ENCODE measurements at regions not wholly inside any gene's neighbourhood (a gene's known extent, or its start where the extent isn't known, plus 50 kb on each side); places are given as distances from the start of the nearest gene placed in this dataset.

DNA sequence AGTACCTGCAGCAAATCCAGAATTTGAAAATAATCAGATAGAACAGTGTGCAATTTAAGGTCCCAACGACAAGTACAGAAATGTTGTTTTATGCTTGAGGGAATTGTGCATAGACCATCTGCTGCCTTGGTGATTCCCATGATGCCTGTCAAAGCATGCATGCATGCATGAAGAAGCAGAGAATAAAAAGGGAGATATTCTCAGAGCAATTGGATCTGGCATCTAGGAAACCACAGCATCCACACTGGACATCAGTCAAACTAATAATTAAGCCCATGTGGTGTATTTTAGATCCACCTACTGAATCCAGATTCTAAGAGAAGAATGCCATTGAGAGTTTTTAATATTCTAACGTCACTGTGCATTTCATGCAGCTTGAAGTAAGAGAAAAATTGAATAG lies 361.2 kb downstream of the FSIP2 start:
- no peaks in the 10 kb centered on the region for H3K27me3 ChIP-seq
- no peaks in the 10 kb centered on the region for H3K9me3 ChIP-seq
- no peaks in the 10 kb centered on the region for H3K36me3 ChIP-seq
- peaks cover 0 to 7% of the 10 kb centered on the region in 2 donors for H3K4me1 ChIP-seq
- no peak overlapping the region for H3K4me3 ChIP-seq
- no peak for DNase-seq (ENCODE audit: low spot score)
- H3K27ac ChIP-seq = no peak overlapping the region
- TF ChIP-seq, protein P1, sequence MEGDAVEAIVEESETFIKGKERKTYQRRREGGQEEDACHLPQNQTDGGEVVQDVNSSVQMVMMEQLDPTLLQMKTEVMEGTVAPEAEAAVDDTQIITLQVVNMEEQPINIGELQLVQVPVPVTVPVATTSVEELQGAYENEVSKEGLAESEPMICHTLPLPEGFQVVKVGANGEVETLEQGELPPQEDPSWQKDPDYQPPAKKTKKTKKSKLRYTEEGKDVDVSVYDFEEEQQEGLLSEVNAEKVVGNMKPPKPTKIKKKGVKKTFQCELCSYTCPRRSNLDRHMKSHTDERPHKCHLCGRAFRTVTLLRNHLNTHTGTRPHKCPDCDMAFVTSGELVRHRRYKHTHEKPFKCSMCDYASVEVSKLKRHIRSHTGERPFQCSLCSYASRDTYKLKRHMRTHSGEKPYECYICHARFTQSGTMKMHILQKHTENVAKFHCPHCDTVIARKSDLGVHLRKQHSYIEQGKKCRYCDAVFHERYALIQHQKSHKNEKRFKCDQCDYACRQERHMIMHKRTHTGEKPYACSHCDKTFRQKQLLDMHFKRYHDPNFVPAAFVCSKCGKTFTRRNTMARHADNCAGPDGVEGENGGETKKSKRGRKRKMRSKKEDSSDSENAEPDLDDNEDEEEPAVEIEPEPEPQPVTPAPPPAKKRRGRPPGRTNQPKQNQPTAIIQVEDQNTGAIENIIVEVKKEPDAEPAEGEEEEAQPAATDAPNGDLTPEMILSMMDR (IDR thresholded peaks at IDR 0.05) = no peak

DNA sequence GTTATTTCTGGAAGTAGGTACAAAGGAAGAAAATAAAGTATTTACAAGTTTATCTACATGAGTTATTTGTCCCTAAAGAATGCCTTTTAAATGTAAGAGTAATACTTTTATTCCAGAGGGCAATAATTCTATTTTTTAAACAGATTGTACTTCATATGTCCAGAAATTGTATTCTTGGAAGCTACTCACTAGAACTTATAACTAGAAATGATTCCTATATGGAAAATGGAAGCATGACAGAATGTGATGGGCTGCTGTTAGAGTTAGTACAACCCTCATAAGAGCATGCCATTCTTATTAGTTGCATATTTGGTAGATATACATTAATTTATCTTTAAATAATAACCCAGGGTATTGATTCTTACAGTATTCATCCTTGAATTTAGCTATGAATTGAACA lies 362.0 kb downstream of the FSIP2 start:
- TF ChIP-seq, protein P1 (IDR thresholded peaks at IDR 0.05) = no peak
- Histone ChIP-seq H3K36me3 (no peaks in the 10 kb centered on the region), H3K27me3 (no peaks in the 10 kb centered on the region), H3K4me1 (peaks cover 0 to 7% of the 10 kb centered on the region in 2 donors), H3K9me3 (no peaks in the 10 kb centered on the region), H3K4me3 (no peak overlapping the region), H3K27ac (no peak overlapping the region)
- no peak for DNase-seq (ENCODE audit: low spot score)

DNA sequence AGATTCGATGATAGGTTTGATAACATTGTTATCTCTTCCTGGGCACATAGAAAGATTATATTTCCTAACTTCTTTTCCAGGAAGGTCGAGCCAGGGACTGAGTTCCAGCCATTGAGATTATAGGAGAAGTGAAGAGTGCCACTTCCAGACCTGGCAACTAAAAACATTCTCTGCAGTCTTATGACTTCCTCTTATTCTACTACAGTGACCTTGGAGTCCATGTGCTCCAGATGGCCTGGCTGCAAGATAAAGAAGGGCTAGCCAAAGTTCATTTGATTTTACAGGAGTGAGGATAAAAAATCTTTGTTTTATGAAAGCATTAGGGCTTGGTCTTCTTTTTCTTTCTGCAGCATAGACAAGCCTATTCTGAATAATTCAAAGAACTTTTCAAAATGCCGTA lies 363.0 kb downstream of the FSIP2 start:
- Histone ChIP-seq H3K27ac (no peak overlapping the region), H3K4me1 (peaks cover 0 to 7% of the 10 kb centered on the region in 2 donors), H3K36me3 (no peaks in the 10 kb centered on the region), H3K4me3 (no peak overlapping the region), H3K27me3 (no peaks in the 10 kb centered on the region), H3K9me3 (no peaks in the 10 kb centered on the region)
- no peak for DNase-seq (ENCODE audit: low spot score)
- TF ChIP-seq, protein P1 (IDR thresholded peaks at IDR 0.05) = no peak

DNA sequence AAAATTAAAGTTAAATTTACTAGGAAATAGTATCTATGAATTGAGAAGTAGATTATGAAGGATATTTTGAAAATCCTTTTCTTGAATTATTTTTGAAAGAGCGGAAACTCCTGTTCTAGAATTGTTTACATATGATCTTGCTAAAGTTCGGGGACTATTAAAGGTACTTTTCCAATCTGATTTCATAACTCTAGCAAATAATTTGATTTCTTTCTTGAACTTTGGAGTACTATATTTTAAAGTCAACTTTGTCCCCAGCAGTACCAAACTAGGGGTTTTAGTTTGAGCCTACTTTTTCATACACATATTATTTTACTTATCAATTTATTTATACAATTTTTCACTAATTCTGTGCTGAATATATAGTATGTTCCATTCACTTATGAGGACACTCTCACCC lies 364.7 kb downstream of the FSIP2 start:
- peaks cover 0 to 7% of the 10 kb centered on the region in 2 donors for H3K4me1 ChIP-seq
- no peak for DNase-seq (ENCODE audit: low spot score)
- H3K27me3 ChIP-seq = no peaks in the 10 kb centered on the region
- TF ChIP-seq, protein P1 (IDR thresholded peaks at IDR 0.05) = no peak
- H3K27ac ChIP-seq = no peak overlapping the region
- no peaks in the 10 kb centered on the region for H3K36me3 ChIP-seq
- no peaks in the 10 kb centered on the region for H3K9me3 ChIP-seq
- H3K4me3 ChIP-seq = no peak overlapping the region

DNA sequence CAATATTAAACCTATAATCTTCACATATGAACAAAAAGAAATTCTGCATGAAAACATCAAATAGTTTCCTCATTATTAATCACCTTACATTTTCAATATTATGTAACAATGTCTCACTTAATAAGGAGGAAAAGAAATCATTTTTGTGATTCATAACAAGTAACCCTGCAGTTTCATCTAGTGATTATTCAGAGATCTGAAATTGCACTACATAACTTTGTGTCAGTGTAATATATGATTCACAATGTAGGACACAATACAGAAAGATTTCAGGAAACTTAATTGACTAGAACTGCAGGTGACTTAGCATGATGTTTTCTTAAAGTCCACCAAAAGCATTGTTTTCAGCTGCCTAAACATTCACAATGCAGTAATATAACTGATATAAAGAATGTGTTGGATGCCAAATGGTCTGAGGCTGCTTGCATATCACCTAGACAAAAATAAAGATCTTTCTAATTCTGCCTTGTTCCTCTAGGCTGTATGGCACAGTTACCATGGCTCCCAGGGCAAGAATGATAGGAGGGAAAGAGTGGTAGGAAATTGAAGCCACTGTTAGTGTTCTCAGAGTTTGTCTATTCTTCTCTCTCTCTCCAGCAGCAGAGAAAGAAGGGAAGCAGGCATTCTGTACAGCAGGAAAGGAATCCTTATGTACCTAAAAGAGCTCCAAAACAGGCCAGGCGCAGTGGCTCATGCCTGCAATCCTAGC lies 366.6 kb downstream of the FSIP2 start:
- TF ChIP-seq, protein P1 (IDR thresholded peaks at IDR 0.05) = no peak
- Histone ChIP-seq H3K9me3 (no peaks in the 10 kb centered on the region), H3K4me3 (no peak overlapping the region), H3K36me3 (no peaks in the 10 kb centered on the region), H3K27ac (no peak overlapping the region), H3K27me3 (no peaks in the 10 kb centered on the region), H3K4me1 (peaks cover 0 to 7% of the 10 kb centered on the region in 2 donors)
- DNase-seq (ENCODE audit: low spot score) = no peak

DNA sequence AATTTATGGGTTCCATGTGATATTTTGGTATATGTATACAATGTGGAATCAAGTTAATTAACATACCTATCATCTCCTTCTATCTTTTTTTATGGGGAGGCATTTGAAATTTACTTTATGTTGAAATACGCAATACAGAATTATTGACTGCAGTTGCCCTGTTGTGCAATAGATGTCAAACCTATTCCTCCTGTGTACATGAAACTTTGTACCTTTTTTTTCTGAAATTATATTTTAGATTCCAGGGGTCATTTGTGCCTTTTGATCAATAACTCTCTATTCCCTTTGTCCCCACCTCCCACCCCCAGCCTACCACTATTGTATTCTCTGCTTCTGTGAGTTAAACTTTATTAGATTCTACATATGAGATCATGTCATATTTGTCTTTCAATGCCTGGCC lies 369.9 kb downstream of the FSIP2 start:
- DNase-seq (ENCODE audit: low spot score) = no peak
- Histone ChIP-seq H3K9me3 (peaks cover 0 to 3% of the 10 kb centered on the region in 2 donors), H3K36me3 (no peaks in the 10 kb centered on the region), H3K4me1 (no peaks in the 10 kb centered on the region), H3K27ac (no peak overlapping the region), H3K4me3 (no peak overlapping the region), H3K27me3 (no peaks in the 10 kb centered on the region)
- TF ChIP-seq, protein P1 (IDR thresholded peaks at IDR 0.05) = no peak
